ENCODE measurements at regions not wholly inside any gene's neighbourhood (a gene's known extent, or its start where the extent isn't known, plus 50 kb on each side); places are given as distances from the start of the nearest gene placed in this dataset.

GRCh38 chr12:62078020-62078419 is 182.2 kb upstream of the USP15 start:
- no peak for DNase-seq

GRCh38 chr12:62082448-62082847 is 177.8 kb upstream of the USP15 start:
- no peak for DNase-seq

GRCh38 chr12:62098132-62098531 is 162.1 kb upstream of the USP15 start:
- DNase-seq = no peak

- DNase-seq = no peak
These were observed 156.5 kb upstream of the USP15 start for GRCh38 chr12:62103748-62104147.

GRCh38 chr12:62106547-62107185 is 153.5 kb upstream of the USP15 start:
- no peak for DNase-seq

- DNase-seq = no peak
These were observed 146.7 kb upstream of the USP15 start for GRCh38 chr12:62113366-62114011.

- DNase-seq = no peak
These were observed 143.2 kb upstream of the USP15 start for GRCh38 chr12:62116986-62117385.

GRCh38 chr12:62123721-62124203 is 136.4 kb upstream of the USP15 start:
- no peak for DNase-seq

- no peak for DNase-seq
These were observed 132.7 kb upstream of the USP15 start for GRCh38 chr12:62127516-62127915.

GRCh38 chr12:62128175-62128975 is 131.8 kb upstream of the USP15 start:
- no peak for DNase-seq

GRCh38 chr12:62129291-62129690 is 130.9 kb upstream of the USP15 start:
- no peak for DNase-seq

GRCh38 chr12:62130402-62130801 is 129.8 kb upstream of the USP15 start:
- no peak for DNase-seq

GRCh38 chr12:62130834-62131552 is 129.2 kb upstream of the USP15 start:
- DNase-seq = no peak

- no peak for DNase-seq
These were observed 126.8 kb upstream of the USP15 start for GRCh38 chr12:62133440-62133839.

- DNase-seq = no peak
These were observed 124.5 kb upstream of the USP15 start for GRCh38 chr12:62135553-62136200.

- no peak for DNase-seq
These were observed 123.7 kb upstream of the USP15 start for GRCh38 chr12:62136496-62136895.

GRCh38 chr12:62138527-62138926 is 121.7 kb upstream of the USP15 start:
- no peak for DNase-seq

- no peak for DNase-seq
These were observed 113.9 kb upstream of the USP15 start for GRCh38 chr12:62146318-62146717.

- no peak for DNase-seq
These were observed 102.2 kb upstream of the USP15 start for GRCh38 chr12:62158013-62158412.

GRCh38 chr12:62158461-62159360 is 101.5 kb upstream of the USP15 start:
- no peak for DNase-seq

- no peak for DNase-seq
These were observed 98.0 kb upstream of the USP15 start for GRCh38 chr12:62162214-62162613.

- no peak for DNase-seq
These were observed 96.8 kb upstream of the USP15 start for GRCh38 chr12:62163368-62163767.
